22Rv1 (cell line): ENCODE measurements at regions not wholly inside any gene's neighbourhood (a gene's known extent, or its start where the extent isn't known, plus 50 kb on each side); places are given as distances from the start of the nearest gene placed in this dataset.

Source experiments
- H3K27ac ChIP-seq: fragments of 450-650 bp; 2 replicates; pipeline ENCODE4 v1.5.1; 2017
- ZFX ChIP-seq: fragments of 450-650 bp; IDR thresholded peaks from 2 replicates; pipeline ENCODE4 v1.6.1; 2017; ENCODE audit warnings: antibody characterized with exemption, borderline replicate concordance
- TF ChIP-seq, protein P1 (sequence below): fragments of 450-650 bp; IDR thresholded peaks from 2 replicates; pipeline ENCODE4 v1.5.1; 2017; ENCODE audit warnings: mild to moderate bottlenecking

DNA sequence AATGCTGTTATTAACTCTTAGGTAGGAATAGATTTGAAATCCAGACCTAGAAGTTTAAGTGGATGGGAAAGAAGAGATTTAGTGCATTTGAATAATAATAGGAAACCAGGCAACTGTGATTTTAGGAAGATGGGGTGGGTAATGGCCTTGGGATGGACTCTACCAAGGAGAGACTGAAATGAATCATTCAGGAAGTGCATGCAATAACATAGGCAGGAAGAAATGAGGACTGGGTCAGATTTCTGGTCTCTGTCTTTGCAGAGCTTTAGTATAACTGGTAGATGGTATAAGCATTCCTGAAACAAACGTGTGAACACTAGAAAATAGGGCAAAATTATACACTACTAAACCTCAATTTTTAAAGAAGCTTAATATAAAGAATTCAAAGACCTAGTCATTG is 274.4 kb upstream of the CLINT1 start:
- no peak overlapping the region for H3K27ac ChIP-seq
- TF ChIP-seq, protein P1, sequence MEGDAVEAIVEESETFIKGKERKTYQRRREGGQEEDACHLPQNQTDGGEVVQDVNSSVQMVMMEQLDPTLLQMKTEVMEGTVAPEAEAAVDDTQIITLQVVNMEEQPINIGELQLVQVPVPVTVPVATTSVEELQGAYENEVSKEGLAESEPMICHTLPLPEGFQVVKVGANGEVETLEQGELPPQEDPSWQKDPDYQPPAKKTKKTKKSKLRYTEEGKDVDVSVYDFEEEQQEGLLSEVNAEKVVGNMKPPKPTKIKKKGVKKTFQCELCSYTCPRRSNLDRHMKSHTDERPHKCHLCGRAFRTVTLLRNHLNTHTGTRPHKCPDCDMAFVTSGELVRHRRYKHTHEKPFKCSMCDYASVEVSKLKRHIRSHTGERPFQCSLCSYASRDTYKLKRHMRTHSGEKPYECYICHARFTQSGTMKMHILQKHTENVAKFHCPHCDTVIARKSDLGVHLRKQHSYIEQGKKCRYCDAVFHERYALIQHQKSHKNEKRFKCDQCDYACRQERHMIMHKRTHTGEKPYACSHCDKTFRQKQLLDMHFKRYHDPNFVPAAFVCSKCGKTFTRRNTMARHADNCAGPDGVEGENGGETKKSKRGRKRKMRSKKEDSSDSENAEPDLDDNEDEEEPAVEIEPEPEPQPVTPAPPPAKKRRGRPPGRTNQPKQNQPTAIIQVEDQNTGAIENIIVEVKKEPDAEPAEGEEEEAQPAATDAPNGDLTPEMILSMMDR = no peak

DNA sequence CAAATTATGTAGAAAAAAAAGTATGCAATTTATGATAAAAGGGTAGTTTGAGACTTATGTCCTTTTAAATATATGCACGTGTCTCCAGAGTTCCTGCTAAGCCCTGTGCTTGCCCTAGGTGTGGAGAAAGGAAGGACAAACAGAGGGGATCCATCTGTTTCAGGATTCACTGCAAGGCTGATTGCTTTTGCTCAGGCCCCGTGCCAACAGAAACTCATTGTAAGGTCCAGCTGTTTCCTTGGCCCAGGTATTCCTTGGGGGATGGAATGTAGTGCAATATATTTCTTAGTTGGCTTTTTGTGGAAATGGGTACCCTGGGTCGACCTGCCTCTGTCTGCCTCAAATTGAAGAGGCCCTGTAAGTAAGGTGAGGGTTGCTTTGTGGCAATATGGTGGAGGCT is 268.6 kb upstream of the CLINT1 start:
- no peak overlapping the region for H3K27ac ChIP-seq
- TF ChIP-seq ZFX = no peak
- TF ChIP-seq, protein P1 = no peak

DNA sequence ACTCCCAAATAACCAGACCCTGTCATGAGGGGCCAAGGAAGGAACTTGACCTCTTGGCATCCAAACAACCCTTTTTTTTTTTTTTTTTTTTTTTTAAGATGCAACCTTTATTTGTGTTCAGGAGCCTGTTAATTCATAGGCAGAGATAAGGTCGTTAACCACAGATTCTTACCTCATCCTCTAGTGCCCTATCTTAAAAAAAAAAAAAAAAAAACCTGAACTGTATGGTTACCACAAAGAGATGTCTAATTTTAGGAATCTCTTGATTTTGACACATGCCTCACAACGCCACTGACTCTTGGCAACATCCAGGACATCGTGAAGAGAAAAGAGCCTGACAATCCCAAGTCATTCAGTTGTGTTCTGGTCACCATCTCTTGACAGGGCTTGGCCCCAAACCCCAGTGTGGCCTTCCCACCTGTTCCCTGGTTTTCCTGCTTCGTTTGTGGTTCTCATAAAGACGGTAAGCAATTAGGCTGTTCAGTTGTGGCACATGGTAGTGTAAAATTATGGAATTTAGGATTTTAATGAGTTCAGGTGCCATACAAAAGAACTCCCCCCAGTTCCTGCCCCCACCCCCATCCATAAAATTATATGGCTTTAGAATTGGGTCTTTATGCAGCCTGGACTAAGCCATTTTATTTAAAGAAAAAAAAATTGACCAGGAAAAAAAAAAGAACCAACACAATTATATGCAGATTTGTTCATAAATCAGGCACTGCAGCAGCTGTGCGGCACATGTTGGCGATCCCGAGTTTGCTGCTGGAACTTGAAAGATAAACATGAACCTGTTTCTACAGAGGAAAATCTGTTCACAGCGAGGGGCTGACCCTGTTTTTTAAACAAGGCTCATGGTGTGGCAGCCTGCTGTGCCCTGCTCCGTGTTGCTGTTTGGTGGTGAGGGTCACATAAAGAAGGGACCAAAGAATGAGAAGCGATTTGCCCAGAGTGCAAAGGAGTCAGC is 267.8 kb upstream of the CLINT1 start:
- TF ChIP-seq, protein P1 = no peak
- TF ChIP-seq ZFX = no peak
- H3K27ac ChIP-seq = no peak overlapping the region

- no peak overlapping the region for H3K27ac ChIP-seq
- no peak for TF ChIP-seq ZFX
- TF ChIP-seq, protein P1 = no peak
Observed at GRCh38 chr5:158124606-158125316, 265.8 kb upstream of the CLINT1 start.

GRCh38 chr5:158123595-158123994 is 264.6 kb upstream of the CLINT1 start:
- TF ChIP-seq ZFX = no peak
- TF ChIP-seq, protein P1 = no peak
- H3K27ac ChIP-seq = no peak overlapping the region

DNA sequence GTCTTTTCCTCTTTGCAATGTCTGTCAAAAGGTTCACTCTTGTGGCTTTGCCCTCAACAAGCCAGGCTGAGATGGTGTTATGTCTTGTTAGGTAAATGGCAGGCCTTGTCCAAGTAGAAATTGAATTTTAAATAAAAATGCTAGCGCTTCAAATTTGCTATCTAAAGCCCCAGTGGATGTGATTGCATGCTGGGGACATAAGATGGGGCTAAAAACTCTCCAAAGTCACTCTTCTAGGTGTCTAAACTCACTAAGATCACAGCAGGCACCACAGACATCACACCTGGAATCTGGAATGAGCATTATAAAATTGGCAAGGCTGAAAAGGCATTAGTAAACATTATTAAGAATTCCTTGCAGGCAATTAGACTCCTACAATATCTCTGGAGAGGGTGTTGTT is 262.7 kb upstream of the CLINT1 start:
- TF ChIP-seq, protein P1 = no peak
- TF ChIP-seq ZFX = no peak
- H3K27ac ChIP-seq = no peak overlapping the region

DNA sequence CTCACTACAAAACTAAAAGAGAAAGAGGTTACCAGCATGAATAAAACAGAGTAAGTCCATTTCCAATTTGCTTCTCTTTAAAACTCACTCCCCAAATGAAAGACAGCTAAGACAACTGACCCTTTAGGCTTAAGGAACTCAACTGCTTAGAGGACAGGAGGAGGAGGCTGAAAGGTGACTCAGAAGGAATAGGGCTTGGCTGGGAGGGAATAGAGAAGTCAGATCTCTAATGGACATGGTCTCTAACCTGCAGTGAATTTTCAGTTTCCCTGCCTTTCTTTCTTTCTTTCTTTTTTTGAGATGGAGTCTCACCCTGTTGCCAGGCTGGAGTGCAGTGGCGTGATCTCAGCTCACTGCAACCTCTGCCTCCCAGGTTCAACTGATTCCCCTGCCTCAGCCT is 261.8 kb upstream of the CLINT1 start:
- H3K27ac ChIP-seq = no peak overlapping the region
- TF ChIP-seq ZFX = no peak
- TF ChIP-seq, protein P1 = no peak
